Glomerular visceral epithelial cell (primary cell): ENCODE measurements at regions not wholly inside any gene's neighbourhood (a gene's known extent, or its start where the extent isn't known, plus 50 kb on each side); places are given as distances from the start of the nearest gene placed in this dataset.

ENCODE experiments used
- DNase-seq: peaks from one replicate; pipeline ENCODE4 v3.0.0-alpha.2; 2016; ENCODE audit errors: extremely low spot score

DNA sequence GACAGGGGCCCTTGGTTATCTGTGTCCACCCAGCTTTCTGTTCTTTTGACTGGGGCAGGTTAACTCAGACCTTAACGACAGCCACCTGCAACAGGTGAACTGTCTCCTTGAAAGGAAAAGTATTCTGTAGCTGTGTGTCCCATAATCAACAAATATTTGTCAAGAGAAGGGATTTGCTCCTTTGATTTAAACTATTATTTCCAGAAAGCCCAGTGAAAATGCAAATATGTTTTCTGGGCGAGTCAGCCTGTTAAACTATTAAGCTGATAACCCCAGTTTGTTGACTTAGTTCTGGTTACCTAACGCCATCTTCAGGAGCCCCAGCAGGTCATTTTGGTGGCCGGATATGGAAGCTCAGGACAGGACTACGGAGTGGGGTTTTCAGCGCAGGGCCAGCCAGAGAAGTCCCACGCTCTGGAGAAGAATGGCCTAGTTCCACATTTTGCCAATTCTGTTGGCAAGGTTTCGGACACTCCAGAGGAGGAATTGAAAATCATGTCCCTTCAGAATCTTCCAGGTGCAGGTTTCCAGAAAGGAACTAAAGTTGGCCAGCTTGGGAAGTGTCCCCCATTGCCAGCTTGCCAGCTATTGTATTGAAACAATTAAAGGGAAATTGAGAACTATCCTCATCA is 54.5 kb downstream of the ADRA2A start:
- DNase-seq = no peak

DNA sequence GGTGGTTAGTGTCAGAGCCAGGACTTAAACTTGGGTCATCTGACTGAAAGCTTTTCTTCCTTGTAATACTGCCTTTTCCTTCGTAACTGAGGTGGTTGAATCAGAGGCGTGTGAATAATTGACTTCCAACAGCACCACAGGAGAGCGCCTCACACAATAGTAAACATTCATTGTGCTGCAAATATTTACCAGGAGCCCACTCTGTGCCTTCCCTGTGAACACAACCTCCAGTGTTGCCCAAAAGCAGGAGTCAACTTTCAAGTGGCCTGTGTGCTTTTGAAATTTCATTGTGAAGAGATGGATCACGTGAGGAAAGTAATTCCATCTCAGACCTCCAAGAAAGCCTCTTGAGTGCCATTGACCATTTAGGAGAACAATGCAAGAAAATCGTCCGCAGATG is 60.2 kb downstream of the ADRA2A start:
- no peak for DNase-seq

DNA sequence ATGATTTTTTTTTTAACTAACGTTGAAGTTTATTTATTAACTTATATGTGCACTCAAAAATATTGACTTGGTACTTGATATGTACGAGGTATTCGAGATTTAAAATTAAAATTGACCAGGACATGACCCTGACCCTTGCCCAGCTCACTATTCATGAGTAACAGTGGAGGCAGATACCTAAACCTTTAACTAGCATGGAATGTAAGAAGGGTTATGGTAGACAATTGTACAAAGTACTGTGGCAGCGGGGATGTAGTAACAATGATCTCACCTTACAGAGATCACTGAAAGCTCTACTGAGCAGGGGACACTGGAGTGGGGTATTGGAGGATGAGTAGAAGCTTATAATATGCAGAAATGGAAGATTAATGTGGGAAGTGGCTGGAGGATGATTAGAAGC is 60.8 kb downstream of the ADRA2A start:
- DNase-seq = no peak

DNA sequence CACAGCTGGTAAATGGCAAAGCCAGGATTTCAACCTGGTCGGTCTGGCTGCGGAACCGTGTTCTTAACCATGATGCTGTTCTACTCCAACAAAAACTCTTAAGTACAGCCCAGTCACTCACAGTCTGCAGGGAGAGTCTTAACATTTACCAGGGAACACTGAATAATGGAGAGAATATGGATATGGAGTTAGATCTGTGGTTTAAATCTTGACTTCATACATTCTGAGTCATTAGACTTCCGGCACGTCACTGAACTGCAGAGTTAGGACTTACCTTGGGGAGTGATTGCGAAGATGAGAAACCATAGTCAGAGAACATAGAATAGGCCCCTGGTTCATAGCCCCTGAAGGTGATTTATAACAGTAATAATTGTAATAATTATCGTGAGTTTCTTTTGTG is 61.7 kb downstream of the ADRA2A start:
- DNase-seq = no peak

DNA sequence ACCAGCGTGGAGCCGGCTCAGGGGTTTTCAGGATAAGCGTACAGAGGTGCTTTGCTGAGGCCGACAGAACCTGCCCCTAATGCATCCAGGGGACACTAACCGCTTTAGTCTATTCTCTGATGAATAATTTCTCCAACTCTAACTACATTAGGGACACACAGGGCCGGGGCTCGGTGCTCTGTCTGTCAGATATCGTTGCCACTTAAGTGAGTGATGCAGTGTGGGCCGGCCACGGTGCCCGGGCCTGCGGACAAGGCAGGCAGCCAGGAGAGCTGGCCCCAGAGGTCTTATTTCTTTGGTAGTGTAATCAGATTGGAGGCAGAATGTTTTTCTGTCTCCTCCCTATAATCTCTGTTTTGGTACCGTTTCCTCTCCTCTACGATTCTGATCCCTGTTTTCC is 62.7 kb downstream of the ADRA2A start:
- DNase-seq = no peak

DNA sequence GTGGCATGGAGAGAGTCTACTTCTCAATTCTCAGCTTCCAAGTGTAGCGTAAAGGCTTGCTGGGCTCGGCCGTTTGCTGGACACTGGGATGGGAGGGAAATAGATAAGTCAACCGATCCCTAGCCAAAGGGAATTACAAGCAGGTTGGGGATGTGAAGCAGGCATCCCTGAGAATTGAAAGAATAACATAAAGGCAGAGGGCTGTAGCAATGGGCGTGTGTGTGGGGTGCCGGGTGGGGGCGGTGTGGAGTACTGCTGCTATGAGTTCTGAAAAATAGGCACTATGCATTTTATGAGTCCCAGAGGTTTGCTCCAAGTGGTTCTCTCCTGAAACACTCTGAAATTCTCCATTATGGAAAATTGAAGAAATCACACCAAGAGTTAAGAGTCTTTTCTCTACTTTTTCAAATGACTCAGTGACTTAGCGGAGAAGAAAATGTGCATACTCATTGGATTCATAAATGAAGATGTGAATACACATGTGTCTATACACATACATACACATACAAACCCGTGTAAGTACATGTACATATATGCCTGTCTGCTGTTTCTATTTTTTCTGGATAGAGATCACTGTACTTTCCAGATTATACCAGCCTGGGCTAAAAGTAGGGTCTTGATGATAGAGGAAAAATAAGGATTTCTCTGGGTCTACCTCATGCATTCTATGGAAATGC is 65.4 kb downstream of the ADRA2A start:
- no peak for DNase-seq

DNA sequence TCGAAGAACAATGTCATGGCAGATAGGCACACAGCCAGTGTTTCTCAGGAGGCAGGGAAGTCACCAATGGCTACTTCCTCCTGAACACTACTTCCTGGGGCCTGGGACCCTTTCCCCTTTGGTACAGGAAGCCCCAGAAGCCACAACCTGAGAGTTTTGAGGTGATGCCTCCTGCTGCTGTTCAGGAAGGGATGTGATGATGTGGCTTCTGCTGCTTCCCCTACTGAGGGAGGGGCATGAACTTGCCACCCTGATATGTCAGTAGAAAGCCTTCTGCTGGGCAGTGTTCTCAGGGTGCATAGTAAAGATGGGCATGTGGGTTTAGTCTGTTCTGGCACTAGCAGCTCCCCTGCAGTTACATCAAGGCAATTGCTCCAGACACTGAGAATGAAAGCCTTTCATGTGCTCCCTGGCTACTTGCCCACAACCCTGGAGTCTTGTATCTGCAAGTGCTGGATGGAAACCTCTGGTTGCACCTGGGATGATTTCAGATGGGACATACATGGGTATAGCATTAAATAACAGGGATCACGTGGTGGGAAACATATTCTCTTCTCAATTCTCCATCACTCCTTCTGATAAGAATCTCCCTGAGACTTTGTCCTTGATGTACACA is 69.3 kb downstream of the ADRA2A start:
- DNase-seq = no peak

DNA sequence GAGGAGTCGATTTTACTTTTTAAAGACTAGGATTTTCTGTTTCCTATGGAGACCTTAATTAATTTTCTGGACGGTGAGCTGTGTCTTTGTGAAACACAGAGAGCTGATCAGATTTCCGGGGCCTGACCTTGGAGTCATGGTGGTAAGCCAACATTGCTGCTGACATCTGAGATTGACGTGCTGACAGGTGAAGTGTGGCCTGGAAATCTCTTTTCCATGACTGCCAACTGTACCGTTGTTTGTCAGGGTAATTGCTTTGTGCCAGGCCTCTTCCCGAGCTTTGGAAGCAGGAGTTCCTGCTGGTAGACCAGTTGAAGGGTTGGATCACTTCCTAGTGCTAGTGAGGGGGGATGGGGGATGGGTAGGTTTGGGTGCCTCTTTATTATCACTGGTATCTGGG is 71.2 kb downstream of the ADRA2A start:
- DNase-seq = no peak

DNA sequence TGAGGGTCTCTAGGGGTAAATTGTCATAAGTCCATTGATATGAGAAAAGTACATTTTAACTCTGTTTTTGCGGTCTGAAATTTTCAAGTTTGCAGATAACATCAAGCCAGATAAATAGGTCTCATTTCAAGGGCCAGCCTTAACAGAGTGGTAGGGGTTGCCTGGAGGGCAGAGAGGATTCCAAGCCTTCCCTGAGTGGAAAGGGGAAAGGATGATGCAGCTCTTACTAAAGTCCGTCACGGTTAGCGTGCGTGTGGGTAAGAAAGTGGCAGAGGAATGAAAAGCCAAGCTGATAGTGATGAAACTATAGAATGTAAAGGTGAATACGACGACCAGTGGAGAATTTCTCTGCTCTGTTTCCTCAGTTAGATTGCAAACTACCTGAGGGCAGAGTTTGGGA is 71.6 kb downstream of the ADRA2A start:
- no peak for DNase-seq

DNA sequence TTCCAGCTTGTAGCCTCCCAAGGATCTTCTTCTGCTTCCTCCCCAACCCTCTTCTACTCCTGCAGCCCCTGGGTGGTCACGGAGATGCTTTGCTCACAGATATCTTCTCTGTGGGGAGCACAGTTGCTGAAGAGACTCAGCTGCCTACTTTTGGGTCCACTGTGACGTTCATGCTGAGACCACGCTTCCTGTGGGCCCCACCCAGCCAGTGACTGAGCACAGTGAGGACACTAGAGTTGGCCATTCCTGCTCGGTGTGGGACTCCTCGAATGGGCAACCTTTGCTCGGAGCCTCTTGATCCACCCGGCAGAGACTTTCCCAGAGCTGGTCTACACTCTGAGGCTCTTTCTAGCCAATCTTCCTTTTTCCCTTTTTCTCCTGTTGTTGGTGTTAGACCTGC is 73.9 kb downstream of the ADRA2A start:
- no peak for DNase-seq

DNA sequence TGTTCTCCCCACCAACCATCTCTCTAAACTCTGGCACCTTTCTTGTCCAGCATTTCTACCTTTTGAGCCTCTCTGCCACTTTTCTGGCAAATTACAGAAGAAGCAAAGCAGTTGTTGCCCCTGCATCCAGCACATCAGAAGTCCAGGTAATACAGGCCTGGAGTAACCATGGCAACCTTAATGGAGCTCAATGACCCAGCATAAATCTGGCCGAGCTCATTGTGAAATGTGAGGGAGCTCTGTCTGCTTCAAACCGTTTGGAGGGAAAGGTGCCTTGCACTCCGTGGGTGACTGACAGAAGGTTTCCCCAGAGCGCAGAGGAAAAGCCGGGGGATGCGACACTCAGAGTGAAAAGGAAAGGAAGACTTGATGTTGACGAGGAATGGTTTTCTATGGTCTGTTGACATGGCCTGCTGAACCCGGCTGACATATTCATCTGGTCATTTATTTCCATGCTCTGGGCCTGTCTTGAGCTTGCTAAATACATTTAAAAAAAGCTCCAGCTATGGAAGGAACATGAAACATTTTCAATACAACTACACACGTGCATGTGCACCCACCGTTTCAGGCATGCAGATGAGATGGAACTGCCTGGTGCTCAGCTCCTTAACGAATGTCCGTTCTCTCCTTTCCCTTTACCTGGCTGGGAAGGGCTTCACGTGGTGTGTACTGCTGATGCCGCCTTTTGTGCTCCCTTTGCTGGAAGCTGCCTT is 74.9 kb downstream of the ADRA2A start:
- no peak for DNase-seq

DNA sequence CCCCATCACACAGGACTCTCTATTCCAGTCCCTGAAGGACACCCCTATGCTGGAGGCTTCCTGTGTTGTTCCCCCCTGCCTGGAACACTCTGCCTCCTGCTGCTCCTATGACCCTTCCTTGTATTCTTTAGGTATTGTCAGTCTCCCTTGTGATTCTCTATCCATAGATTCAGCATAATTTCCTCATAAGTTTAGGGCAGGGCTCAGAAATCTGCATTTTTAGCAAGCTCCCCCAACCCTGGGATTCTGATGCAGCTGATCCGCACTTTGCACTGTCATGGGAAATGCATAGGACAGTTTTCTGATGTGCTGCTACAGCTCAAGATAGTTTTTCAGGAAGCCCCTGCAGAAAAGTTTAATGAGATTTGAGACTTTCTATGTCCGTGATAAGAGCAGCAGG is 79.9 kb downstream of the ADRA2A start:
- no peak for DNase-seq

DNA sequence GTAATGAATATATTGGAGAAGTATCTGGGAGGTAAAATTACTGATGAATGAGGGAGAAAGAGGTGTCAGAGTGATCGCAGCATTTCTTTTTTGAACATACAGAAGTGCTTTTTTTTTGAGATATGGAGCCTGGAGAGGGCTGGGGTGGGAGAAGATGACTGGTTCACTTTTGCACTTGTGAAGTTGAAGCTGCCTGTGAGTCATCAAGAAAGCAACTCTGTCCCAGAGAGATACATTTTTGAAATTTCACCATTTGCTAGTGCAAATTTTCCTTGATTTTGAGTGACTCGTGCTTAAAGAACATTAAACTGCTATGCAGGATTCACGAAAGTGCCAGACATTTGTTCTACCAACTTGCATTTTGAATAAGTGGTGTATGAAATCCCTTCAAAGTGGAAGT is 81.8 kb downstream of the ADRA2A start:
- DNase-seq = no peak

DNA sequence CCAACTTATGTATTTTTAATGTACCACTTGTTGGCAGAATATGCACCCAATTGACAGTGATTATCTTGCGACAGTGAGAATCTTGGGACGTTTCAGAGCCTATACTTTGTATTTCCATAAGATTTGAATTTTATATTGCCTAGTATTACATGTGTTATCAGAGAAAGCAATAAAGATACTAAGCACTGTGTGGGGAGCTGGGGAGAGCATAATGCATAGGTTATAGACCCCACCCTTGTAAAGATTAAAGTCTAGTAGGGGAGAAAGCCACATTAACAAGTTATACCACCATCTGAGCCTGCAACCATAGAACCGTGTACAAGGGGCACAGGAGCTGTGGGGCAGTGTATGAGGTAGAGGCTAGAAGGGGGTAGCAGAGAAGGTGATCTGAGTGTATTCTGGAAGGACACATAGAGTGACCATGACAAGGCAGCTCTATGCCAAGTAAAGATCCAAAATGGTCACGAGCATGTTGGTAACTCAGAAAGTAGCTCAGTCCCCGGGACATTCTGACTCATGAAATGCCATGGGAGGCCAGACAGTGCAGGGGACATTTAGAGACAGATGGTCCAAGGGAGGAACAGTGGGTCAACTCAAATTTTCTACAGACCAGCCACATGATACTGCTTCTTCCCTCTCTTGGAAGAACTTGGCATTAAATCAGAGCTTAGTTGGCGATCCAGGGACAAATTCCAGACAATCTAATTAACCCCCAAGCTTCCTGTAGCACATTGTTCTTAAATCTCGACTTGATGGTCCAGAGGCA is 84.5 kb downstream of the ADRA2A start:
- no peak for DNase-seq

DNA sequence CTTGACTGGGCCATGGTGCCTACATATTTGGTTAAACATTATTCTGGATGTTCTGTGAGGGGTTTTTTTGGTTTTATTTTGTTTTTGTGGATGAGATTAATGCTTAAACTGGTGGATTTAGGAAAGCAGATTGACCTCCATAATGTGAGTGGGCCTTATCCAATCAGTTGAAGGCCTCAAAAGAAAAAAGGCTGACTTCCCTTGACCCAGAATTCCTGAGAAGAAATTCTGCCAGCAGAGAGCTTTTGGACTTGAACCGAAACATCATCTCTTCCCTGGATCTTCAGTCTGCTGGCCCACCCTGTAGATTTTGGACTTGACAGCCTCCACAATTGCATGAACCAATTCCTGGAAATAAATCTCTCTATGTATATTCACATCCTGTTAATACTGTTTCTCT is 94.4 kb downstream of the ADRA2A start:
- no peak for DNase-seq

DNA sequence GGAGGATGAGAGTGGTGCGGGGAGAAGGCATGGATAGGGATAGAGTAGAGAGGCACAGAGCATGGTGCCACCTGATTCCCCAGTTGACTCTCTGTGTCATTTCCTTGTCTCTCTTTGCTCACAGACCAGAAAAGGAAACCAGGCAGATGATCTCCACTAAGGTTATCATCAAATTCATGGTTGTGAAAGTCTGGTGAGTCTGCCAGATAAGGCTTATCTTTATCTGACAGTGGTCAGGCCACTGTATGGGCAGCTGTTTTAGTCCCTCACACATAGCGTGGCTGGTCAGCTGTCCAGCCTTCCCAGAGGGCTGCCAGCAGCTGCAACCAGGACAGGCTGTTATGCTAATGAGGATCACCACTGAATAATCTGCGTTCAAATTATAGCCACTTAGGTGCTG is 99.0 kb downstream of the ADRA2A start:
- DNase-seq = no peak

DNA sequence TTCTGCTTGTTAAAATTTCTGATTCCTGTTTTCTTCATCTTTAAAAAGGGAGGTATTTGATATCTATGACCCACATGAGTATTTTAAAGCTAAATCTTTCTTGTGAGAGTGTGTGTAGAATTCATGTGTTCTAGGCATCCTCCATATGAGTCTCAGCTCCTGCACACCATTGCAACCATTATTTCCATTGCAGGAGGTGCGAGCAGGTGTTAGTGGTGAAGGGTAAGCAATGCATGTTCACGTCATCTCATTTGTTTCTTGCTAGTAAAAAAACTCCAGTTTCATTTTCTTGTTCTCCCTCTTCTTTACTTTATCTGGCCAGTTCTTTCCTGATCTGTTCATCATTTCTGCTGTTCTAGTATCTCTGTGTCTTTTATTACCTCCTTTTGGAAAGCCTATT is 100.5 kb downstream of the ADRA2A start:
- DNase-seq = no peak

DNA sequence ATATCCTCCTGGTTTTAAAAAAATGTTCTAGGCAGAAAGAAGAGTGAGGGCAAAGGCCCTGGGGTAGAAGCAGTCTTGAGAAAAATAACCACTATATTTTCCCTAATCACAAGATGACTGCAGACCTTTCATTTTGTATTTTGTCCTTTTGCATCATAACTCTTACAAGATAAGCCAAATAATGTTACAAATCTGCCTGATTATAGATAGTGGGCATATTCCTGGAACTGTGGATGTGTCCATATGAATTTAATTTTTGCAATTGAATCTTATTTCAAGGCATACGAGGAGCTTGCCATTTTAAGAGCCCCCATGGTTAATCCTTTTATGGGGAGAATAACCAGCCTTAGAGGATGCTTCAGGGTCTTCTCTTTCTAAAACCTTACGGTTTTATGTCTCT is 102.7 kb downstream of the ADRA2A start:
- no peak for DNase-seq

DNA sequence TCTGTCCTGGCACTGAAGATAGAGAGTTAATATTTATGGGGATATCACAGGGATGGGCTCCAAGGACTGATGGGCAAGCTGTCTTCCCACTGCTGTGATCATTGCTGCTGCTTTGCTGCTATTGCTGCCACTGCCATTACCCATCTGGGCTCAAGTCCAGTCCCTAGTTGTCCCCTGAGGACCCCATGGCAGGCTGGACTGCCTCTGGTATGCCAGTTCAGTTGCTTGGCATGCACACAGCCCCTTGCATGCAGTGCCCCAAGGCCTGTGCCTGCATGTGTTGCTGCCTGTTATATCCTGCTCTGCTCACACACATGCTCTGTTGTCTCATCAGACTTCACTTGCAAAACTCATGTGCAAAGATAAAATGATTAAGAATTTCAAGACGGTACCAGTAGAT is 109.5 kb downstream of the ADRA2A start:
- DNase-seq = no peak

DNA sequence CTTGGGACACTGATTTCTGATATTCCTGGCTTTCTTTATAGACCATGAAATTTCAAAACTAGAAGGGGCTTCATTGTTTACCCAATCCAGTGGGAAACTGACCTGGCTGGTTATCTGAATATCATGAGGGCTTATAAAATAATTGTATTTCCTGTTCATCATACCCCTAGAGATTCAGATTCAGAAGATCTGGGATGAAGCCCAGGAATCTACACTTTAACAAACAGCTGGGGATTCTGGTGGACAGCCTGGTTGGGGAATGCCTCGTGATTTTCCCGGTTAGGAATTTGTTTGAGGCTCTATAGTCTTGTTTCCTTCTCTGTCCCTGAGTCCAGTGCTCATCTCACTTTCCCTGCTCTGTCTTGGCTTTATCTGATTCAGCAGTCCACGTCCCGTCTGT is 110.3 kb downstream of the ADRA2A start:
- DNase-seq = no peak

DNA sequence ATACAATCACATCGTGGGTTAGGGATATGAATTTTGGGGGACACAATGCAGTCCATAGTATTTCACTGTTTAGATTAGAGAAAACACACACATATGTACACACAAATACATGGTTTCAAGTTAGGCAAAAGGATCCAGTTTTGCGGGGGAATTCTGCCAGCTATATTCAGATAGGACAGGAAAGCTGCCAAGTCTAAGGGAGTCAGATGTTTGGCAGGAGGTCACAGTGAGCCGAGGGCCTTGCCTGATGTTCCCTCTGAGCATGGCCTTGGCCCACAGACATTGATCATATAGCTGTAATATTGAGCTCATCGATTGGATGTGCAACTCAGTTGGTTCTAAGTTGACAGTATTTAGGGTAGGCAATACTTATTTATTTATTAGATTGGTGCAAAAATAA is 122.8 kb downstream of the ADRA2A start:
- no peak for DNase-seq

DNA sequence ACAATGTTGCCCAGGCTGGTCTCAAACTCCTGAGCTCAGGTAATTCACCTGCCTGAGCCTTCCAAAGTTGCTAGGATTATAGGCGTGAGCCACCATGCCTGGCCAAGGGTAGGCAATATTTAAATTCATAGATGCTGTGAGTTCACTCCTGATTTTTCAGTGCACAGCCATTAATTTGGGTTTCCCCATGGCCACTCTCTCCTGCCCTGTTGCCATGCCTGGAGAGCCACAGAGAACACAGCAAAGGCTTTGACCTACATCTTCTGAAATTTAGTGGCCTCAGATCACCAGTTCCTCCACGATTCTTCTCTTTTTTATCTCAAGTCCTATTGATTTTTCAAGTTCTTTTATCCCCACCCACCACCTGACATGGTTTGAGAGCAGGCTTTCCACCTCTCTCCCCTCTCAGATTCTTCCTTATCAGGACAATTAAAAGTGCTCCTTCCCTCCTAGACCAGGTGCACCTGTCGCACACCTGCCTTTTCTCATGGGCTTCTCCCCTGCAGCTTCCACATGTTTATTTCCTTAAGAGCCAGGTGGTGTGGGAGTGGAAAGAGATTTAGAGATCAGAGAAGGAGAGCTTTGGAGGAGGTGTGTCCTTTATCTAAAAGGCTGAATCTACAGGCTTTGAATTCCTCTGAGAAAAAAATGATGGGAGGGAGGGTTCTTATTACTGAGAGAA is 123.8 kb downstream of the ADRA2A start:
- no peak for DNase-seq
